Activated B cell treated with CpG ODN at 0.5 μM for 24 hours (primary cell): ENCODE measurements at regions not wholly inside any gene's neighbourhood (a gene's known extent, or its start where the extent isn't known, plus 50 kb on each side); places are given as distances from the start of the nearest gene placed in this dataset.

ENCODE experiments used
- ATAC-seq: fragments of 200-7000 bp; cut with Tn5 transposase; one replicate; pipeline ENCODE4 v1.10.0; 2021; ENCODE audit warnings: low read depth, mild to moderate bottlenecking, moderate library complexity
- CTCF ChIA-PET: fragments of 350-600 bp; sonication (Branson Sonifier 250); formaldehyde crosslinking; loops from one replicate; lab custom pipeline; 2021; ENCODE audit warnings: antibody characterized with exemption; lab: Charles Lee
- POLR2A ChIA-PET: fragments of 350-600 bp; sonication (Branson Sonifier 250); formaldehyde crosslinking; loops from one replicate; lab custom pipeline; 2021; ENCODE audit warnings: antibody characterized with exemption; lab: Charles Lee
- DNase-seq: peaks from one replicate; pipeline ENCODE4 v3.0.0; 2022
- H3K27ac Mint-ChIP-seq: one replicate; pipeline ENCODE4 v1.8.0; 2020; ENCODE audit warnings: mixed read lengths
- H3K27me3 Mint-ChIP-seq: one replicate; pipeline ENCODE4 v1.8.0; 2021; ENCODE audit warnings: mixed read lengths
- H3K36me3 Mint-ChIP-seq: one replicate; pipeline ENCODE4 v1.8.0; 2021; ENCODE audit warnings: low read depth, mixed read lengths
- H3K4me1 Mint-ChIP-seq: one replicate; pipeline ENCODE4 v1.8.0; 2021; ENCODE audit warnings: mixed read lengths
- H3K4me3 Mint-ChIP-seq: one replicate; pipeline ENCODE4 v1.8.0; 2020; ENCODE audit warnings: mild to moderate bottlenecking, mixed read lengths
- H3K9me3 Mint-ChIP-seq: one replicate; pipeline ENCODE4 v1.8.0; 2020; ENCODE audit warnings: mixed read lengths
- intact Hi-C: fragments of 100-400 bp; cut with micrococcal nuclease; formaldehyde crosslinking; loops from one replicate; pipeline ENCODE4 v1.15.1; 2024
- TF ChIP-seq, protein P1 (sequence below): fragments of 200-600 bp; IDR thresholded peaks from one replicate; pipeline ENCODE4 v1.8.0; 2022; ENCODE audit warnings: antibody characterized with exemption, mild to moderate bottlenecking

DNA sequence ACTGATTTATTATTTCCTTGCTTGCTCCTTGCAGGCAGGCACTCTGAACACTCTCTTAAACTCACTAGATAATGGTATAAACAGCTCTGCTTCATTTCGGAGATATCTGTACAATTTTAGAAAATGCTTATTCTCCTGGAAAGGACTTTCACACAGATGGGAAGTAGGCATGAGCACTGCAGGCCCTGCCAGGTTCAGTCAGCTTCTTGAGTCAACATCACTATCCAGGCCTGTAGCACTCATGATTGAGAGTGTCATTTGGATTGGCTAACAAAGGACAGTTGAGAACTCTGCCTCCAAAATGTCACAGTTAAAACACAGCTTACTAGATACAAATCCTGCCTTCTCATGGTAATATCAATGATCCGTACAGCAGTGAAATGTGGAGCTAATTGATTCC is 181.9 kb downstream of the CYYR1 start:
- TF ChIP-seq, protein P1, sequence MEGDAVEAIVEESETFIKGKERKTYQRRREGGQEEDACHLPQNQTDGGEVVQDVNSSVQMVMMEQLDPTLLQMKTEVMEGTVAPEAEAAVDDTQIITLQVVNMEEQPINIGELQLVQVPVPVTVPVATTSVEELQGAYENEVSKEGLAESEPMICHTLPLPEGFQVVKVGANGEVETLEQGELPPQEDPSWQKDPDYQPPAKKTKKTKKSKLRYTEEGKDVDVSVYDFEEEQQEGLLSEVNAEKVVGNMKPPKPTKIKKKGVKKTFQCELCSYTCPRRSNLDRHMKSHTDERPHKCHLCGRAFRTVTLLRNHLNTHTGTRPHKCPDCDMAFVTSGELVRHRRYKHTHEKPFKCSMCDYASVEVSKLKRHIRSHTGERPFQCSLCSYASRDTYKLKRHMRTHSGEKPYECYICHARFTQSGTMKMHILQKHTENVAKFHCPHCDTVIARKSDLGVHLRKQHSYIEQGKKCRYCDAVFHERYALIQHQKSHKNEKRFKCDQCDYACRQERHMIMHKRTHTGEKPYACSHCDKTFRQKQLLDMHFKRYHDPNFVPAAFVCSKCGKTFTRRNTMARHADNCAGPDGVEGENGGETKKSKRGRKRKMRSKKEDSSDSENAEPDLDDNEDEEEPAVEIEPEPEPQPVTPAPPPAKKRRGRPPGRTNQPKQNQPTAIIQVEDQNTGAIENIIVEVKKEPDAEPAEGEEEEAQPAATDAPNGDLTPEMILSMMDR = no peak
- no peaks in the 10 kb centered on the region for H3K4me1 Mint-ChIP-seq
- ChIA-PET CTCF (no interaction called here), POLR2A (no interaction called here)
- intact Hi-C loops = no loop called here
- H3K4me3 Mint-ChIP-seq = no peak overlapping the region
- H3K27ac Mint-ChIP-seq = no peak overlapping the region
- DNase-seq (no peak), ATAC-seq (no peak)
- no peaks in the 10 kb centered on the region for H3K27me3 Mint-ChIP-seq
- H3K9me3 Mint-ChIP-seq = peaks cover 3% of the 10 kb centered on the region
- H3K36me3 Mint-ChIP-seq = no peaks in the 10 kb centered on the region

DNA sequence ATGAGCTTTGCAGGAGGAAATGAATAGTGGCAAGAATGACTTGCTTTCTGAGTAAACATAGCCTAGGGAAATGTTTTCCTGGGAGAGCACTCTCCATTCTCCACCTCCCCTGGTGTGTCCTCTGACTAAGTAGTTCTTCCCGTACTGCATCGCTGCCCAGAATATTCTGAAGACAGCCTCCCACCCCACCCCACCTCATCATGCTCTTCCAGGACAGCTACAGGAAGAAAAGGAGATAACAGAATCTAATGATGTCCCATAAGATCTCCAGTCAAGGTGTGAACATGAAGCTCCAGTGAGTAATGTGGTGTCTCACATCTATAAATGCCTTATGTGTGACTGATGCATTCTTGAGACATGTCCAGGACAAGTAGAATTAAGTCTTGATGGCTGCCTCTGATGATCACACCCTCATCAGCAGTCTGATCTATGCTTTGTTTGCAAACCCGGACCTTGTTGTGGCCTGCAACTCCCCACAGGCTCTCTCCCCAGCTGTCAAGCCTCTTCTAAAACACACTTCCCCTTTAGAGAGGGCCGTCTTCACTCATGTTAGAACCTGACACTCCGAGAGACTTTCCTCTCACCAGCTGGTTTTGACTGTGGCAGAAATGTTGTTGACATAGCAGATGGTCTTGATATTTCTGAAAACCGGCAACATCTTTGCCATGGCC is 183.0 kb downstream of the CYYR1 start:
- no peak for ATAC-seq
- TF ChIP-seq, protein P1 = no peak
- Mint-ChIP-seq H3K27ac (no peak overlapping the region), H3K9me3 (peaks cover 3% of the 10 kb centered on the region), H3K27me3 (no peaks in the 10 kb centered on the region), H3K36me3 (no peaks in the 10 kb centered on the region), H3K4me3 (no peak overlapping the region), H3K4me1 (no peaks in the 10 kb centered on the region)
- CTCF ChIA-PET = no interaction called here
- intact Hi-C loops = no loop called here
- DNase-seq = no peak
- POLR2A ChIA-PET = no interaction called here

DNA sequence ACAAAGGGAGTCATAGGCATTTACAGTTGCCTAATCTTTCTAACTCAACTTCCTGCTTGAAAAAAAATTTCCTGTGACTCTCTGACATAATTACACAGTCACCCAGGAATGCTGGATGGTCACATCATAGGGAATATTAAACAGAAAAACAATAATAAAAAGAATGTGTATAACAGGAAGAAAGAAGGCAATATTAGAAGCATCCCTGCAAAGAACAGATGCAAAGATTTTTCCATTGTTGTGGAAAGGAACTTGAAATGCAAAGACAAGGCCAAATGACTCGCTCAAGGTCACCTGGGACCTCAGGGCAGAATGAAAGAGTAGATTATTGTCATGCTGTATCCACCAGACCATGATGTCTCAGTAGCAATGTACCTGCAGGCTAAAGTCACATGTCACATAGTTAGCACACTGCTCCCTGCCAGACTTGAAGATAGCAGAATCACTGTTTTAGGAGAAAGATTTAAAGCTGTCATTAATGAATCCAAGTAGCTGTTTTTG is 184.3 kb downstream of the CYYR1 start:
- Mint-ChIP-seq H3K4me3 (no peak overlapping the region), H3K27ac (no peak overlapping the region), H3K36me3 (no peaks in the 10 kb centered on the region), H3K27me3 (no peaks in the 10 kb centered on the region), H3K4me1 (no peaks in the 10 kb centered on the region), H3K9me3 (peaks cover 3% of the 10 kb centered on the region)
- intact Hi-C loops = no loop called here
- ATAC-seq = no peak
- TF ChIP-seq, protein P1 = no peak
- ChIA-PET CTCF (no interaction called here), POLR2A (no interaction called here)
- no peak for DNase-seq

DNA sequence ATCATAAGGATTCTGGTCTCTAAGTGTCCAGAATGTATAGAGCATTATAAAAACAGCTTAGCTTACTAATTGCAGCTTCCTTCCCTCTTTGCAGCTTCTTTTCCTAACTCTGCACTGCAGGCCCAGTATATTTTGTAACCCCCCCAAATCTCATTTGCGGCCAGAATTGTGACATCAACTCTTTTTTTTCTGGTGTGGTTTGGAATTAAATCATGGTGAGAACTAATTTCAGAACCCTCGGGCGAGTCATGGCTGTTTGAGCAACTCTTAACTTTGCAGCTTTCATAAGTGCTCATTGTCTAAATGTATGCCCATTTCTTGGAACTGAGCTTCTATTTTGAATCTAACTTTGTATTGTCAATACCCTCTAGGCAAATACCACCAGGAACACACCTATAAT is 187.4 kb downstream of the CYYR1 start:
- ChIA-PET CTCF (no interaction called here), POLR2A (no interaction called here)
- Mint-ChIP-seq H3K36me3 (no peaks in the 10 kb centered on the region), H3K27ac (no peak overlapping the region), H3K9me3 (peaks cover 3% of the 10 kb centered on the region), H3K4me3 (no peak overlapping the region), H3K4me1 (no peaks in the 10 kb centered on the region), H3K27me3 (no peaks in the 10 kb centered on the region)
- ATAC-seq (no peak), DNase-seq (no peak)
- intact Hi-C loops = no loop called here
- TF ChIP-seq, protein P1 = no peak

DNA sequence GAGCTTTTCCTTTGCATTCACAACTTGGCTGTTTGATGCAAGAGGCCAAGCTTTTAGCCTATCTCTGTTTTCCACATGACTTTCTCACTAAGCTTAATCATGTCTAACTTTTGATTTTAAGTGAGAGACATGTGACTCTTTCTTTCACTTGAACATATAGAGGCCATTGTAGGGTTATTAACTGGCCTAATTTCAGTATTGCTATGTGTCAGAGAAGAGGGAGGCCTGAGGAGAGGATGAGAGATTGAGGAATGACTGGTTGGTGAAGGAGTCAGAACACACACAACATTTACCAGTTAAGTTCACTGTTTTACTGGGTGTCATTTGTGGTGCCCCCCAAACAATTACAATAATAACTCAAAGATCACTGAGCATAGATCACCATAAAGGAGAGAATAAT is 193.5 kb downstream of the CYYR1 start:
- no peak for ATAC-seq
- TF ChIP-seq, protein P1 = no peak
- DNase-seq = no peak
- ChIA-PET POLR2A (no interaction called here), CTCF (no interaction called here)
- Mint-ChIP-seq H3K36me3 (no peaks in the 10 kb centered on the region), H3K9me3 (no peaks in the 10 kb centered on the region), H3K27ac (no peak overlapping the region), H3K27me3 (no peaks in the 10 kb centered on the region), H3K4me1 (no peaks in the 10 kb centered on the region), H3K4me3 (no peak overlapping the region)
- intact Hi-C loops = no loop called here
